ENCODE measurements at regions not wholly inside any gene's neighbourhood (a gene's known extent, or its start where the extent isn't known, plus 50 kb on each side); places are given as distances from the start of the nearest gene placed in this dataset.

DNA sequence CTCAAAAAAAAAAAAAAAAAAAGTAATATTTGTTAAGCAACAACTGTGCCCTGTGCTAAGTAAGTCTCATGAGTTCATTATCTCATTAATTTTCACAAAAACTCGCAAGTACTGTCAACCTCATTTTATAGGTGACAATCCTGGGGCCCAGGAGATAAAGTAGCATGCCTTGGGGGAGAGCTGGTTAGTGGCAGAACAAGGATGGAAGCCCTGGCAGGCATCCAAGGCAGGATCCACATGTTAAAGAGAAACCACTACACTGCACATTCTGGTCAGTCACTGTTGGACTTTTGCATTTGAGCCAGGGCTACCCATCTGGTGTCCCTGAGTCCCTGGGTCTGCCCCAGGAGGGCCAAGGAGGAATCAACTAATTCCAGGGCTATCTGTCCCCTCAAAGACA lies 54.6 kb downstream of the ZFP36L2 start:
- DNase-seq (ENCODE audit: low spot score), result no peak

DNA sequence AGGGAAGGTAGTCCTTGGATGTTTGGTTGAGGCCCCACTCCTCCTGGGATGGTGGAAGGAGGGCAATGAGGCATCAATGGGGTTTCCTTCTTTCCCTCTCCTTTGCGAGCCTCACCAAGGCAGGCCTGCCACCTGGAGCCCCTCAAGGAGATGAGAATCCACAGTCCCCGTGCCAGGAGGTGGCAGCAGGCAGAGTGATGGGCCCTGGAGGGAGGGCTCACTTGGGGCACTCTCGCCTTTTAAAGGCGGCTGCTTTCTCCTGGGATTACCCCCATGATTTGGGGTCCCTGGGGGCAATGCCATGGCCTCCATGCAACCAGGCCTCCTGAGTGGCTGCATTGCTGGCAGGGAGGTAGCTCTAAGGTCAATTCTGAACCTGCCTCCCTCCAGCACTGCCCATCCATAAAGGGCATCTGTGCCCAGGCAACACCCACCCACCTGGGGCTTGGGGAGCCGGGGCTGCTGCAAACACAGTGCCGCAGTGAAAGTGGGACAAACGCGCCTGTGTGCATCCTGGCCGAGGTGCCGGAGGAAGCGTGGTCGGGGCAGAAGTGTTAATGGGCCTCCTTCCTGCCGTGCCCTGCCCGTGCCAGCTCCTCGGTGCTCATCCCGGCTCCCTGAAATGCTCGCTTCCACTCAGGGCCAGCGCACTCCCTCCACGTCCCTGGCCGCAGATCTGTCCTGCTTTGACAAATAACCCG lies 55.9 kb downstream of the ZFP36L2 start:
- no peak for DNase-seq (ENCODE audit: low spot score)

GRCh38 chr2:43169987-43170386 lies 56.4 kb downstream of the ZFP36L2 start:
- DNase-seq (ENCODE audit: low spot score), result peak; percentile 73

DNA sequence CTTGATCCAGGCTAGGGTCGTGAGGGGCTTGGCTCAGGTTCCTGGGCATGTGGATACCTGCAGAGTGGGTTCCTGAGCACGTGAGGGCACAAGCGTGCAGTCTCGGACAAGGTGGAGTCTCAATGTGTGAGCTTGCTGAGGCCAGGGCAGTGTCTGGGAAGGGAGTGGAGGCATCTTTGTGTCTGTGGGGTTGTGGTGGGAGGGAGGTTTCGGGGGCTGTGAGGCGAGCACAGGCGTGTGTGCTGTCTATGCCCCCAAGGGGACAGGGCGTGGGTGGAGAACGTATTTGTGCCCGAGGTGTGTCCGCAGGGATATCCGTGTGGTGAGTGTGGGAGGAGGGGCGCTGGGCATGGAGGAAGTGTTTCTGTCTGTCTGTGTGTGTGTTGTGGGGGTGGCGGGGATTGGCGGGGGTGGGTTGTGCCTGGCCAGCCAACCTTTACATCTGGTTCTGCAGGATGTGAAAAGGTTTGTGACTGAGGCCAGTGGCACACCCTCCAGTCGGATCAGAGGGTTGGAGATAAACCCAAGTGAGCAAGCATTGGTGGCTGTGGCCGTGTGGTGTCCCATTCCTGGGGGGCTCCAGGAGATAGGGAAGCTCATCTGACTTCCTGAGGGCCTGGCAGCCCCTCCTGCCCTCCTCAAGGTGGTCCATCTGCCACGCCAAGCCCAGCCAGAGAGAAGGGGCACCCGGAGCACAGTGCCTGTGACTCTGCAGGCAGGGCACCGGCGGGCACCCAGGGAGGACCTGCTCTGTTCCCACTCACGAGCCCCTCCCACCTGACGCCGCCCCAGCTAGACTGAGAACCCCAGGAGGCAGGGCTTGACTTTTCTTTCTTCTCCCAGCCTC lies 57.1 kb downstream of the ZFP36L2 start:
- no peak for DNase-seq (ENCODE audit: low spot score)

GRCh38 chr2:43168016-43168369 lies 58.4 kb downstream of the ZFP36L2 start:
- no peak for DNase-seq (ENCODE audit: low spot score)

DNA sequence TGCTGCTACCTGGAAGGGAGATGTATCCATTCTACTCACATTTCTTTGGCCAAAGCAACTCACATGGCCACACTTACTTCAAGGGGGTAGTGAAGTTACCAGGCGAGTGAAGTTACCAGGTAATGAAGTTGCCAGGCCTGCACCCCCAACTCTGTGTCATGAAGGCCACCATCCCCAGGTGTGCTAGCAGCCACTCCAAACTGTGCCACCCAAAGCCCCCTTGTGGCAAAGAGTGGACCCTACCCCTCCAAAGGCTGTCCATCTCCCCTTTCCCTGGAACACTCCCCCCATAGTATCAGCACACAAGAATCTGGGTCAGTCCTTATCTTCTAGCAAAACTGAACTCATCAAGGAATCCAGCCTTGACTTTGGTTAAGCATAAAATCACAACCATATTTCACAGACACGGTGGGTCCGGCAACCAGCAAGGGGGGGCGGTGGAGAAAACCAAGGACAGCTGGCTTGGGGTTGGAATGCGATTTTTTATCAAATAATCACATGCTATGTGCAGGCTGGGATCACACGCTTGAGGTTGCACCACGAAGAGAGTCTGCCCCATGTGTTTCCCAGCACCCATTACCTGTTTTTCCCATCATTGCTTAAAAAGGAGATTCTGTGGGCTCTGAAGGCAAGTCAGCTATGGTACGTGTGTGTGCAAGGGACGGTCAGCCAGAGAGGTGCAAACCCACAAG lies 60.9 kb downstream of the ZFP36L2 start:
- no peak for DNase-seq (ENCODE audit: low spot score)

DNA sequence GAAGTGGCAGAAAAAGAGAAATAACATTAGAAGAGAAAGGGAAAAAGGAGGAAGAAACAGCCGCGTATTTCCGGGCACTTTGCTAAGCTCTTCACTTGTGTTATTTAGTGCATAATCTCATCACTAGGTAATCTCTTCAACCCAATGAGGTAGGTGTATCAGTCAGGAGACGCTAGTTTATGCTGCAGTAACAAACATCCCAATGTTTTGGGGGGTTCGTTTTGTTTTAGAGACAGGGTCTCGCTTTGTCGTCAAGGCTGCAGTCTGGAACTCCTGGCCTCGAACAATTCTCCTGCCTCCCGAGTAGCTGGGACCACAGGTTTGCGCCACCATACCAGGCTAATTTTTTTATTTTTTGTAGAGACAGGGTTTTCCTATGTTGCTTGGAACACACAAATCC lies 61.7 kb downstream of the ZFP36L2 start:
- DNase-seq (ENCODE audit: low spot score), result no peak

DNA sequence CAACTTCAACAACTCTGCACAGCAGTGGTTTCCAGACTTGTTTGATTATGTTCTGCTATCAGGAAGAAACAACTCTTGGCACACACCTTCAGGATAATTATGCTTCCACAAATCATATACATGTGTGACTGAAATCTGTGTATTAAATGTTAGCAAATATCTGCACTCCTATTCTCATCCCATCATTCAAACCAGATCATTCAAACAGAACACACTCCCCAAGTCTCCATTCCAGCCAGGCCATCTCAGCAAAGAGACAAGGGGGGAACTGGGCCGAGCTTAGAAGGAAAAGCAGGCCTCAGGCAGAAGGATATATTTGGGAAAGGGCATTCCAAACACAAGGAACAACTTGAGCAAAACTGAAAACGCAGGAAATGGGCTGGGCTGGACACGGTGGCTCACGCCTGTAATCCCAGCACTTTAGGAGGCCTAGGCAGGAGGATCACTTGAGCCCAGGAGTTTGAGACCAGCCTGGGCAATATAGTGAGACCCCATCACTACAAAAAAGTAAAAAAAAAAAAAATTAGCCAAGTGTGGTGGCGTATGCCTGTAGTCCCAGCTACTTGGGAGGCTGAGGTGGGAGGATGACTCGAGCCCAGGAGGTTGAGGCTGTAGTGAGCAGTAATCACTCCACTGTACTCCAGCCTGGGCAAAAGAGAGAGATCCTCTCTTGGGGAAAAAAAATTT lies 62.7 kb downstream of the ZFP36L2 start:
- DNase-seq (ENCODE audit: low spot score), result no peak

DNA sequence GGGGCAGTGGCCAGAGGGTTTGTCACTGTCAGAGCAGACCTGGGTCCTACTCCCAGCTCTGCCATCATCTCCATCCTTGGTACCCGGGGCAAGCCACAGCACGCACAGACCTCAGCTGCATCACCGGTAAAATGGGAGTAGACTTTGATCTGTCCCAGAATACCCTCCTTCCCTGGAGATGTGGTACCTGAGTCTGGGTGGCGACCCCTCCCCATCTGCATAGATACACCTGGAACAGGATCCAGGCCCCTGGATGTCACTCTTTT lies 64.0 kb downstream of the ZFP36L2 start:
- no peak for DNase-seq (ENCODE audit: low spot score)

- DNase-seq (ENCODE audit: low spot score), result no peak
Observed at GRCh38 chr2:43161650-43162510, 64.5 kb downstream of the ZFP36L2 start.

DNA sequence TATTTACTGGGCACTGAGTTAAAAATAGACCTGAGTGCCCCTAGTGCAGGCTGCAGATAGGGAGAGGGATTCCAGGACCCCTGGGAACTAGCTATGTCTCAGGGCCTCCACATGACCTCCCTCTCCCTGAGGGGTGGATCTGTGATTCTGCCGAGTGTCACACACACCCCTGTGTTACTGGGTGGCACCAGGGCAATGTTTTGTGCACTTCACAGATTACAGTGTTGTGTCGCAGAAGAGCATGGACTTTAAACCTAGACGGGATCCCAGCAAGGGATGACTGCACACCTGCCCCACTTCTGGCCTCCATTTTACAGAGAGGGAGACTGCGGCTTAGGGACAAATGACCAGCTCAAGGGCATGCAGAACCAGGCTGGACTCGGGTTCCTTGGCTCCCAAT lies 65.6 kb downstream of the ZFP36L2 start:
- no peak for DNase-seq (ENCODE audit: low spot score)

DNA sequence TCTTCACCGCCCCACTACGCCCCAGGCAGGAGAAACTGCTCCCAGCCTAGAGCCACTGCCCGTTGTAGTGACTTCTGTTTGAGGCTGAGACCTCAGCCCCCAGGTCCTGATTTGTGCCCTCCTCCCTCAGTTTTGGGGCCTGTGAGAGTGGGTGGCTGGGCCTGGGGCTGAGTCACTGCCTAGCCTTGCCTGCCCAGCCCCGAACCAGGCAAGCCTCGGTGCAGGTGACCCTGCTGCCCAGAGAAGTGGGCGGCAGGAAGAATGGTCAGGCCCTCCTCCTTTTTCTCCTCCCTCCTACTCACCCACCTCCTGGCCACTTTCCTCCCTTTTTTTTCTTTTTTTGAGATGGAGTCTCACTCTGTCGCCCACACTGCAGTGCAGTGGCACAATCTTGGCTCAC lies 66.6 kb downstream of the ZFP36L2 start:
- no peak for DNase-seq (ENCODE audit: low spot score)

DNA sequence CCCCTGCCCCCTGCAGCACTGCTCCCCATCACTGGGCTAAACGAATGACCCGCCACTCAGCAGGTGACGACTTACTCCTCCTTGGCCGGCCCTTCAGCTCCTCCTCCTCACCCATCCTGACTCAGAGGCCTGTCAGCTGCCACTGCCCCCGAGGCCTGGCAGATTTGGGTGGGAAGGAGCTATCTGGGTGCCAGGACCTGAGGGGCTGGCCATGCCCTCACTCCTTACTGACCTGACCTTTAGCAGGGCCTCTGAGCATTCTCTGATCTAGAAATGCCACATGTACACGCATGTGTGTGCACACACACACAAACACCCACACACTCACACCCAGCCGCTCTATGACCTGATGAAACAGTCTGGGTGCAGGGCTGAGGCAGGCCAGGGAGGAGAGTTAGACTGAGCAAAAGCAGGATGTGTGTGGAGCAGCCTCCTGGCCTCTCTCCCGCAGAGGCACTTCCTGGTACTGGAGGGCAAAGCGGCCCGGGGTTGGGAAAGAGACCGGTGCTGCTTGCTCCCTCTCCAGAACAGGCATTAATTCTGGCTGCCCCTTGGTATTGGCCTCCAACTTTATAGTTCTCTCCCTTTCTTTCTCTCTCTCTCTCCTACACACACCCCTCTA lies 68.0 kb downstream of the ZFP36L2 start:
- peak; percentile 70 for DNase-seq (ENCODE audit: low spot score)

- DNase-seq (ENCODE audit: low spot score), result no peak
Observed at GRCh38 chr2:43157506-43158246, 68.7 kb downstream of the ZFP36L2 start.

GRCh38 chr2:43155851-43156411 lies 70.5 kb downstream of the ZFP36L2 start:
- DNase-seq (ENCODE audit: low spot score), result no peak

- no peak for DNase-seq (ENCODE audit: low spot score)
Observed at GRCh38 chr2:43154685-43155084, 71.7 kb downstream of the ZFP36L2 start.

DNA sequence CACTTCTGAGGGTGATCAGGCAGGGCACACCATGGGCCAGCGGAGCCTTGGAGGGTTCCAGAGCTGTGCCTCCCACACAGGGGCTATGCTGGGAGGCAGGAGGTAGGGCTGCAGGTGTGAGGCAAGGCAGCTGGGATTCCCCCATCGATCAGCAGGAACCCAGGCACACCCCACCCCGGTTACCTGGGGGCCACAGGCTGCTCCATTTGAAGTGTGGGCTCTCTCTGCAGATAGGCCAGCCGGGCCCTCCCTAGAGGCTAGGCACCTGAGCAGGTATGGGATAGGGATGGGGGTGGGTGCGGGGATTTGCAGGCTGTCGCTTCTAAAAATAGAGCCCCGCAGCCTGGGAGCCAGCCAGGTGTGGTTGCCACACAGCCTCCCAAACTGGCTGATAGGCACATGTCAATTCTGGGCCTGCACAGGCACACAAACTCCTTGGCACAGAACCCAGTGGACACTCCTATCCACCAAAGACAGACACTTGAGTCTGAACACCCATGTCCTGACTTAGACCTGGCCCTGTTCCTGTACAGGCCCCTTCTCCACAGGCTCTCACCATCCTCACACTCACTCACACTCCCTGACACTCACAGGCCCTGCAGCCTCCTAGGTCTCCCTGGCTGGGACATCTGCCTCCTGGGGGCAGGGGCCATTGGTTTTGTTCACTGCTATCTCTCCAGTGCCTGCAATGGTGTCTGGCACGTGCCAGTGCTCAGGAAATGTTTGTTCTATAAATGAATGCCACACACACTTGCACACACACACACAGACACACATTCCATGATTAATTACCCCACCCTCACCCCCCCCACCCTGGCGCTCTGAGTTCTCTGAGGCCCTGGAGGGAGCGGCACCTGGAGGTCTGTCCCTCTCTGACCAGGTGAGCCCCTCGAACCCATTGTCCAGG lies 73.4 kb downstream of the ZFP36L2 start:
- DNase-seq (ENCODE audit: low spot score), result no peak

DNA sequence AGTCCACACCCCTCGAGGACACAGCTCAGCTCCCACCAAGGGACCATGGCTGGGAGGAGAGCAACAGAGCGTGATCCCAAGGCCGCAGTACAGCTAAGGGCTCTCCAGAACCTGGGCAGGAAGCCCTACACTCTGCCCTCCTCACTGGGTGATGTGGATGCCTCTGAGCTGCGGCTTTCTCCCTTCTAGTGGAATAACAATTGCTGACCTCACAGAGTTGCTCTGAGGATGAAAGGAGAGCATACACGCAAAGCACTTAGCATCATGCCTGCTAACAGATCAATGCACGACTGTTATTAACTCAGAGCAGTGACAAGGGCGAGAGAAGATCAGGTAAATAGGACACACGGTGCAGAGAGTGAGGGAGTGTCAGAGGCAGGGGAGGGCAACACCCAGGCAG lies 74.2 kb downstream of the ZFP36L2 start:
- DNase-seq (ENCODE audit: low spot score), result no peak

GRCh38 chr2:43149482-43150107 lies 76.8 kb downstream of the ZFP36L2 start:
- DNase-seq (ENCODE audit: low spot score), result peak; percentile 57
